HG03565 (cell line): ENCODE measurements at regions not wholly inside any gene's neighbourhood (a gene's known extent, or its start where the extent isn't known, plus 50 kb on each side); places are given as distances from the start of the nearest gene placed in this dataset.

Experiments
- ATAC-seq: cut with Tn5 transposase; IDR thresholded peaks from one replicate; pipeline ENCODE4 v1.9.1; 2021; ENCODE audit warnings: mild to moderate bottlenecking, moderate library complexity; ENCODE audit not compliant: unreplicated experiment

- no peak for ATAC-seq
Observed at GRCh38 chr2:136062066-136062837, 55.7 kb downstream of the CXCR4 start.

GRCh38 chr2:136060416-136060815 is 57.5 kb downstream of the CXCR4 start:
- ATAC-seq, result no peak

- ATAC-seq, result peak; percentile 36
Observed at GRCh38 chr2:136059036-136059472, 58.9 kb downstream of the CXCR4 start.

GRCh38 chr2:136058262-136058661 is 59.7 kb downstream of the CXCR4 start:
- ATAC-seq, result no peak

- no peak for ATAC-seq
Observed at GRCh38 chr2:136057802-136058140, 60.2 kb downstream of the CXCR4 start.

GRCh38 chr2:136057023-136057801 is 60.7 kb downstream of the CXCR4 start:
- ATAC-seq, result peak; percentile 29

GRCh38 chr2:136055929-136056688 is 61.8 kb downstream of the CXCR4 start:
- ATAC-seq, result peak; percentile 32

- ATAC-seq, result no peak
Observed at GRCh38 chr2:136054856-136055255, 63.1 kb downstream of the CXCR4 start.

- ATAC-seq, result peak; percentile 40
Observed at GRCh38 chr2:136052369-136053362, 65.3 kb downstream of the CXCR4 start.

- ATAC-seq, result peak; percentile 22
Observed at GRCh38 chr2:136051725-136052048, 66.3 kb upstream of the DARS1 start.

GRCh38 chr2:136051001-136051724 is 65.7 kb upstream of the DARS1 start:
- ATAC-seq, result peak; percentile 27

- ATAC-seq, result no peak
Observed at GRCh38 chr2:136049991-136050920, 64.8 kb upstream of the DARS1 start.

- ATAC-seq, result no peak
Observed at GRCh38 chr2:136049011-136049742, 63.8 kb upstream of the DARS1 start.

- no peak for ATAC-seq
Observed at GRCh38 chr2:136045835-136046570, 60.6 kb upstream of the DARS1 start.

- no peak for ATAC-seq
Observed at GRCh38 chr2:136045344-136045743, 59.9 kb upstream of the DARS1 start.
